ENCODE measurements at regions not wholly inside any gene's neighbourhood (a gene's known extent, or its start where the extent isn't known, plus 50 kb on each side); places are given as distances from the start of the nearest gene placed in this dataset.
"Not testable (repeated sequence)": the region's sequence is repeated elsewhere in the genome, so short reads cannot be mapped to it uniquely, and the experiment has no call there.

GRCh38 chr14:105909046-105909827 lies 382.9 kb downstream of the TMEM121 start:
- no peaks in the 10 kb centered on the region for H3K27me3 Mint-ChIP-seq
- no peak for DNase-seq
- H3K4me3 Mint-ChIP-seq: peak overlapping the region; percentile 55
- no peaks in the 10 kb centered on the region for H3K27me3 ChIP-seq (replicated peaks in 1 of 4; ENCODE audit: control extremely low read depth in 1 of 4, control insufficient read depth in 3 of 4, insufficient read depth in 4 of 4, low read length in 3 of 4)
- H3K9me3 Mint-ChIP-seq (ENCODE audit: insufficient read depth): no peaks in the 10 kb centered on the region
- H3K79me2 ChIP-seq (ENCODE audit: control insufficient read depth, insufficient read depth, low read length): peaks cover 38% of the 10 kb centered on the region
- no peak overlapping the region for H2AFZ ChIP-seq (ENCODE audit: insufficient read depth, low read depth, low read length, poor library complexity, severe bottlenecking)
- no peaks in the 10 kb centered on the region for H3K36me3 ChIP-seq (replicated peaks in 1 of 2; ENCODE audit: control extremely low read depth in 1 of 2, control insufficient read depth in 1 of 2, extremely low read depth in 1 of 2, insufficient read depth in 2 of 2, low read length in 1 of 2)
- peak overlapping the region in 3 of 5 experiments; percentile 31 to 49 (median 33) for H3K4me3 ChIP-seq (ENCODE audit: control extremely low read depth in 1 of 5, extremely low read depth in 1 of 5, insufficient read depth in 1 of 5, low read depth in 2 of 5, low read length in 4 of 5)
- peak overlapping the region; percentile 23 for H3K9ac ChIP-seq (ENCODE audit: low read length)
- ChIA-PET CTCF (no interaction called here), POLR2A (interaction anchor here (0.6 to 1.5 kb wide), 3 partner anchors 24 to 200 kb away, joined by 3 to 7 read pairs (median 3); no protein-coding TSS in a partner anchor)
- H3K9me3 ChIP-seq (ENCODE audit: control extremely low read depth in 1 of 3, control insufficient read depth in 2 of 3, insufficient read depth in 1 of 3, low read length in 2 of 3): no peaks in the 10 kb centered on the region
- H3K4me1 ChIP-seq (ENCODE audit: control insufficient read depth in 2 of 2, insufficient read depth in 2 of 2, low read length in 2 of 2): peaks cover 0 to 22% of the 10 kb centered on the region in 2 donors
- no peaks in the 10 kb centered on the region for H4K20me1 ChIP-seq (ENCODE audit: control insufficient read depth, insufficient read depth, low read length, poor library complexity, severe bottlenecking)
- H3K27ac ChIP-seq (ENCODE audit: low read length in 2 of 2): no peak overlapping the region
- intact Hi-C loops (cut with micrococcal nuclease): no loop called here
- peaks cover 18% of the 10 kb centered on the region for H3K4me1 Mint-ChIP-seq
- no peak for ATAC-seq (ENCODE audit: low read depth)
- H3K27ac Mint-ChIP-seq: peak overlapping the region; percentile 68
- H3K4me2 ChIP-seq (replicated peaks; ENCODE audit: low read depth, low read length, poor library complexity, severe bottlenecking): peak overlapping the region; percentile 52
- no peak for TF ChIP-seq EZH2 (IDR thresholded peaks at IDR 0.05; ENCODE audit: borderline replicate concordance, insufficient read depth, low read depth, low read length, poor library complexity, severe bottlenecking)
- no peak for TF ChIP-seq CTCF (IDR thresholded peaks at IDR 0.05)
- 17% methylated on average over 6 of the region's 14 CpGs for whole genome bisulfite sequencing (ENCODE audit: insufficient coverage)

- CTCF ChIA-PET; H3K27me3 Mint-ChIP-seq; H3K36me3 ChIP-seq (replicated peaks in 1 of 2; ENCODE audit: control extremely low read depth in 1 of 2, control insufficient read depth in 1 of 2, extremely low read depth in 1 of 2, insufficient read depth in 2 of 2, low read length in 1 of 2); H4K20me1 ChIP-seq (ENCODE audit: control insufficient read depth, insufficient read depth, low read length, poor library complexity, severe bottlenecking); ATAC-seq (ENCODE audit: low read depth); H3K9me3 ChIP-seq (ENCODE audit: control extremely low read depth in 1 of 3, control insufficient read depth in 2 of 3, insufficient read depth in 1 of 3, low read length in 2 of 3); H2AFZ ChIP-seq (ENCODE audit: insufficient read depth, low read depth, low read length, poor library complexity, severe bottlenecking); DNase-seq; H3K9me3 Mint-ChIP-seq (ENCODE audit: insufficient read depth); intact Hi-C loops (cut with micrococcal nuclease); H3K27me3 ChIP-seq (replicated peaks in 1 of 4; ENCODE audit: control extremely low read depth in 1 of 4, control insufficient read depth in 3 of 4, insufficient read depth in 4 of 4, low read length in 3 of 4); H3K27ac ChIP-seq (ENCODE audit: low read length in 2 of 2): not testable (repeated sequence)
- Mint-ChIP-seq H3K4me1 (peaks cover 22% of the 10 kb centered on the region), H3K27ac (peak overlapping the region; percentile 68), H3K4me3 (peak overlapping the region; percentile 55)
- Histone ChIP-seq H3K4me3 (ENCODE audit: control extremely low read depth in 1 of 5, extremely low read depth in 1 of 5, insufficient read depth in 1 of 5, low read depth in 2 of 5, low read length in 4 of 5) (peak overlapping the region in 4 of 5 experiments; percentile 31 to 49 (median 34)), H3K4me2 (replicated peaks; ENCODE audit: low read depth, low read length, poor library complexity, severe bottlenecking) (peak overlapping the region; percentile 52), H3K79me2 (ENCODE audit: control insufficient read depth, insufficient read depth, low read length) (peaks cover 35% of the 10 kb centered on the region), H3K4me1 (ENCODE audit: control insufficient read depth in 2 of 2, insufficient read depth in 2 of 2, low read length in 2 of 2) (peaks cover 0 to 22% of the 10 kb centered on the region in 2 donors), H3K9ac (ENCODE audit: low read length) (peak overlapping the region; percentile 23)
- POLR2A ChIA-PET: interaction anchor here (0.6 to 1.5 kb wide), 2 partner anchors 25 to 48 kb away, joined by 3 to 7 read pairs; no protein-coding TSS in a partner anchor
- WGBS (ENCODE audit: insufficient coverage): no CpG with 5 or more reads among the region's 14 CpGs
These were observed 383.4 kb downstream of the TMEM121 start for GRCh38 chr14:105909828-105910120.
